ENCODE measurements at regions not wholly inside any gene's neighbourhood (a gene's known extent, or its start where the extent isn't known, plus 50 kb on each side); places are given as distances from the start of the nearest gene placed in this dataset.

DNA sequence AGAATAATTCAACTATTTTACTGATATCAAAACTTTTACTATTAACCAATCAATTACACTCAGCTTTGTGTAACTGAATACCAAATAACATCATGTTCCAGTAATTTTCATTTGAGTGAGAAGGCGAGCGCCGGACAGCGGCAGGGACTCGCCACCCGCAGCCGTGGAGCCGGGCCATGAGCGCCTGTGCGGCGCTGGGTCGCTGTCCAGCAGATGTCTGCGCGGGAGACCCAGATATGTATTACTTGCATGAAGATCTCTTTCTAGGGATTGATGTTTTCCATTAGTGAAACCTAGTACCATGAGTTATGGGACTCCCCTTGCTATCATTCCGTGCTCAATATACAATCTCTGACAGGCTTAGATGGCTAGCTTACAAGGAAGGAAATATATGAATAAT lies 245.1 kb upstream of the PRSS16 start:
- TF ChIP-seq, protein P1, sequence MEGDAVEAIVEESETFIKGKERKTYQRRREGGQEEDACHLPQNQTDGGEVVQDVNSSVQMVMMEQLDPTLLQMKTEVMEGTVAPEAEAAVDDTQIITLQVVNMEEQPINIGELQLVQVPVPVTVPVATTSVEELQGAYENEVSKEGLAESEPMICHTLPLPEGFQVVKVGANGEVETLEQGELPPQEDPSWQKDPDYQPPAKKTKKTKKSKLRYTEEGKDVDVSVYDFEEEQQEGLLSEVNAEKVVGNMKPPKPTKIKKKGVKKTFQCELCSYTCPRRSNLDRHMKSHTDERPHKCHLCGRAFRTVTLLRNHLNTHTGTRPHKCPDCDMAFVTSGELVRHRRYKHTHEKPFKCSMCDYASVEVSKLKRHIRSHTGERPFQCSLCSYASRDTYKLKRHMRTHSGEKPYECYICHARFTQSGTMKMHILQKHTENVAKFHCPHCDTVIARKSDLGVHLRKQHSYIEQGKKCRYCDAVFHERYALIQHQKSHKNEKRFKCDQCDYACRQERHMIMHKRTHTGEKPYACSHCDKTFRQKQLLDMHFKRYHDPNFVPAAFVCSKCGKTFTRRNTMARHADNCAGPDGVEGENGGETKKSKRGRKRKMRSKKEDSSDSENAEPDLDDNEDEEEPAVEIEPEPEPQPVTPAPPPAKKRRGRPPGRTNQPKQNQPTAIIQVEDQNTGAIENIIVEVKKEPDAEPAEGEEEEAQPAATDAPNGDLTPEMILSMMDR (IDR thresholded peaks at IDR 0.05), result no peak
- no peak for TF ChIP-seq POLR2A (IDR thresholded peaks at IDR 0.05)
- no peak for TF ChIP-seq POLR2AphosphoS5 (IDR thresholded peaks at IDR 0.05)

All from transverse colon (tissue), 4 donors.